ENCODE measurements at regions not wholly inside any gene's neighbourhood (a gene's known extent, or its start where the extent isn't known, plus 50 kb on each side); places are given as distances from the start of the nearest gene placed in this dataset.

GRCh38 chr1:67489643-67490042 is 59.4 kb upstream of the SERBP1 start:
- Histone ChIP-seq H4K20me1 (ENCODE audit: insufficient read depth, low read length) (no peaks in the 10 kb centered on the region), H3K4me2 (ENCODE audit: low read depth, low read length) (no peak overlapping the region), H3K36me3 (replicated peaks; ENCODE audit: insufficient read depth, low read length) (no peaks in the 10 kb centered on the region), H3K27me3 (replicated peaks; ENCODE audit: insufficient read depth, low read length) (no peaks in the 10 kb centered on the region), H3K4me1 (ENCODE audit: low read length) (no peaks in the 10 kb centered on the region), H3K9me3 (replicated peaks; ENCODE audit: insufficient read depth, low read length) (no peaks in the 10 kb centered on the region), H3K4me3 (ENCODE audit: low read length) (no peak overlapping the region), H3K27ac (ENCODE audit: low read length) (no peak overlapping the region), H3K9me2 (replicated peaks; ENCODE audit: insufficient read depth, low read length) (no peaks in the 10 kb centered on the region), H3K79me2 (ENCODE audit: low read length) (no peaks in the 10 kb centered on the region), H3F3A (ENCODE audit: insufficient read depth, low read length) (no peaks in the 10 kb centered on the region), H2AFZ (ENCODE audit: low read length) (no peak overlapping the region), H3K9ac (ENCODE audit: low read length) (no peak overlapping the region)
- no peak for DNase-seq
- TF ChIP-seq, protein P1, sequence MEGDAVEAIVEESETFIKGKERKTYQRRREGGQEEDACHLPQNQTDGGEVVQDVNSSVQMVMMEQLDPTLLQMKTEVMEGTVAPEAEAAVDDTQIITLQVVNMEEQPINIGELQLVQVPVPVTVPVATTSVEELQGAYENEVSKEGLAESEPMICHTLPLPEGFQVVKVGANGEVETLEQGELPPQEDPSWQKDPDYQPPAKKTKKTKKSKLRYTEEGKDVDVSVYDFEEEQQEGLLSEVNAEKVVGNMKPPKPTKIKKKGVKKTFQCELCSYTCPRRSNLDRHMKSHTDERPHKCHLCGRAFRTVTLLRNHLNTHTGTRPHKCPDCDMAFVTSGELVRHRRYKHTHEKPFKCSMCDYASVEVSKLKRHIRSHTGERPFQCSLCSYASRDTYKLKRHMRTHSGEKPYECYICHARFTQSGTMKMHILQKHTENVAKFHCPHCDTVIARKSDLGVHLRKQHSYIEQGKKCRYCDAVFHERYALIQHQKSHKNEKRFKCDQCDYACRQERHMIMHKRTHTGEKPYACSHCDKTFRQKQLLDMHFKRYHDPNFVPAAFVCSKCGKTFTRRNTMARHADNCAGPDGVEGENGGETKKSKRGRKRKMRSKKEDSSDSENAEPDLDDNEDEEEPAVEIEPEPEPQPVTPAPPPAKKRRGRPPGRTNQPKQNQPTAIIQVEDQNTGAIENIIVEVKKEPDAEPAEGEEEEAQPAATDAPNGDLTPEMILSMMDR (IDR thresholded peaks at IDR 0.05; ENCODE audit: low read length), result no peak; the same call in 1 of the 2 replicates
- TF ChIP-seq EZH2phosphoT487 (IDR thresholded peaks at IDR 0.05; ENCODE audit: low read length) (no peak), EZH2 (optimal IDR thresholded peaks at IDR 0.05; ENCODE audit: low read depth, low read length) (no peak)

DNA sequence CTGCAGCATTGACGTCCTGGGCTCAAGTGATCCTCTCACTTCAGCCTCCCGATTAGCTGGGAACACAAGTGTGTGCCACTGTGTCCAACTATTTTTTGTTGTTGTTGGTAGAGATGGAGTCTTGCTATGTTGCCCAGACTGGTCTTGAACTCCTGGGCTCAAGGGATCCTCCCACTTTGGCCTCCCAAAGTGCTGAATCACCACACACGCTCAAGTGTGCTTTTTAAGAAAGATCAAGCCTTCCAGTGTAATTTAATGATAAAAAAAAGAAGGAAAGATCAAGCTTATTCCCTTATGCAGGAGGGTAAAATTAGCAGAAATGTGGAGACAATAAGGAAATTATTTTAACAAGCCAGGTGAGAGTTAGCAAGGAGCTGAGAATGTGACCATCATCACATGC is 61.1 kb upstream of the SERBP1 start:
- DNase-seq, result no peak
- Histone ChIP-seq H3K9ac (ENCODE audit: low read length) (no peak overlapping the region), H3K4me2 (ENCODE audit: low read depth, low read length) (no peak overlapping the region), H3K79me2 (ENCODE audit: low read length) (no peaks in the 10 kb centered on the region), H3K4me1 (ENCODE audit: low read length) (no peaks in the 10 kb centered on the region), H4K20me1 (ENCODE audit: insufficient read depth, low read length) (no peaks in the 10 kb centered on the region), H3K36me3 (replicated peaks; ENCODE audit: insufficient read depth, low read length) (no peaks in the 10 kb centered on the region), H3K27ac (ENCODE audit: low read length) (no peak overlapping the region), H2AFZ (ENCODE audit: low read length) (no peak overlapping the region), H3K27me3 (replicated peaks; ENCODE audit: insufficient read depth, low read length) (no peaks in the 10 kb centered on the region), H3K9me3 (replicated peaks; ENCODE audit: insufficient read depth, low read length) (no peaks in the 10 kb centered on the region), H3F3A (ENCODE audit: insufficient read depth, low read length) (no peaks in the 10 kb centered on the region), H3K4me3 (ENCODE audit: low read length) (no peak overlapping the region), H3K9me2 (replicated peaks; ENCODE audit: insufficient read depth, low read length) (no peaks in the 10 kb centered on the region)
- TF ChIP-seq EZH2phosphoT487 (IDR thresholded peaks at IDR 0.05; ENCODE audit: low read length), result no peak
- no peak for TF ChIP-seq EZH2 (optimal IDR thresholded peaks at IDR 0.05; ENCODE audit: low read depth, low read length)
- TF ChIP-seq, protein P1 (IDR thresholded peaks at IDR 0.05; ENCODE audit: low read length), result no peak

GRCh38 chr1:67493148-67493547 is 62.9 kb upstream of the SERBP1 start:
- H3K27ac ChIP-seq (ENCODE audit: low read length), result no peak overlapping the region
- H3F3A ChIP-seq (ENCODE audit: insufficient read depth, low read length), result no peaks in the 10 kb centered on the region
- no peaks in the 10 kb centered on the region for H3K36me3 ChIP-seq (replicated peaks; ENCODE audit: insufficient read depth, low read length)
- no peaks in the 10 kb centered on the region for H3K9me2 ChIP-seq (replicated peaks; ENCODE audit: insufficient read depth, low read length)
- H3K4me2 ChIP-seq (ENCODE audit: low read depth, low read length), result no peak overlapping the region
- DNase-seq, result no peak
- H3K79me2 ChIP-seq (ENCODE audit: low read length), result no peaks in the 10 kb centered on the region
- no peaks in the 10 kb centered on the region for H4K20me1 ChIP-seq (ENCODE audit: insufficient read depth, low read length)
- H2AFZ ChIP-seq (ENCODE audit: low read length), result no peak overlapping the region
- H3K9ac ChIP-seq (ENCODE audit: low read length), result no peak overlapping the region
- no peak for TF ChIP-seq EZH2phosphoT487 (IDR thresholded peaks at IDR 0.05; ENCODE audit: low read length)
- no peak for TF ChIP-seq EZH2 (optimal IDR thresholded peaks at IDR 0.05; ENCODE audit: low read depth, low read length)
- TF ChIP-seq, protein P1 (IDR thresholded peaks at IDR 0.05; ENCODE audit: low read length), result no peak
- no peaks in the 10 kb centered on the region for H3K4me1 ChIP-seq (ENCODE audit: low read length)
- no peaks in the 10 kb centered on the region for H3K27me3 ChIP-seq (replicated peaks; ENCODE audit: insufficient read depth, low read length)
- H3K4me3 ChIP-seq (ENCODE audit: low read length), result no peak overlapping the region
- no peaks in the 10 kb centered on the region for H3K9me3 ChIP-seq (replicated peaks; ENCODE audit: insufficient read depth, low read length)

Data from MM.1S (cell line).